Islet precursor cell (in vitro differentiated cells): ENCODE measurements at regions not wholly inside any gene's neighbourhood (a gene's known extent, or its start where the extent isn't known, plus 50 kb on each side); places are given as distances from the start of the nearest gene placed in this dataset.
A peak's percentile ranks its signal among the peaks of the same experiment; 100 is the strongest.
"Not testable (repeated sequence)": the region's sequence is repeated elsewhere in the genome, so short reads cannot be mapped to it uniquely, and the experiment has no call there.

Experiments used
- DNase-seq: peaks from one replicate; pipeline ENCODE4 v3.0.0-alpha.2; 2018

DNA sequence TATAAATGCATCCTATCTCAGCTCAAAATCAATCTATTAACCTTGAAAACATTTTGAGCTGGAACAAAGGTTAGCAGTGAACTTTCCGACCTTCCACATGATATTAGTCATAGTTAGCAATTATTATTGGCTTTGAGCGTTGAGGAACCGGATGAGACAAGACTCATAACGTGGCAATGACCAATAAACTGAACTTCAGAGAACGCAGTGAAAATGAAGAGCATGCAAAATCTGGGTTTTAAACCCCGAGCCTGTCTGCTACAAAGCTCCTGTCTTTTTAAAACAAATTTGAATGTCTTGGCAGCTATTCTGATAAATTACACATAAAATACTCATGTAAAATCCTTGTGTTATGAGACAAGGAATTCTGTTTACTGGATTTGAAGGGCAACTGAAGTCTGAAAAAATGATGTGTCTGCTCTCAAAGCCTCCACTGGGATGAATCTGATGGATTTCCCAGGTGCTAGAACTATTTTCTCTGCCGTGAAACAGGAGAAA lies 74.7 kb upstream of the ITGB1 start:
- DNase-seq: no peak

DNA sequence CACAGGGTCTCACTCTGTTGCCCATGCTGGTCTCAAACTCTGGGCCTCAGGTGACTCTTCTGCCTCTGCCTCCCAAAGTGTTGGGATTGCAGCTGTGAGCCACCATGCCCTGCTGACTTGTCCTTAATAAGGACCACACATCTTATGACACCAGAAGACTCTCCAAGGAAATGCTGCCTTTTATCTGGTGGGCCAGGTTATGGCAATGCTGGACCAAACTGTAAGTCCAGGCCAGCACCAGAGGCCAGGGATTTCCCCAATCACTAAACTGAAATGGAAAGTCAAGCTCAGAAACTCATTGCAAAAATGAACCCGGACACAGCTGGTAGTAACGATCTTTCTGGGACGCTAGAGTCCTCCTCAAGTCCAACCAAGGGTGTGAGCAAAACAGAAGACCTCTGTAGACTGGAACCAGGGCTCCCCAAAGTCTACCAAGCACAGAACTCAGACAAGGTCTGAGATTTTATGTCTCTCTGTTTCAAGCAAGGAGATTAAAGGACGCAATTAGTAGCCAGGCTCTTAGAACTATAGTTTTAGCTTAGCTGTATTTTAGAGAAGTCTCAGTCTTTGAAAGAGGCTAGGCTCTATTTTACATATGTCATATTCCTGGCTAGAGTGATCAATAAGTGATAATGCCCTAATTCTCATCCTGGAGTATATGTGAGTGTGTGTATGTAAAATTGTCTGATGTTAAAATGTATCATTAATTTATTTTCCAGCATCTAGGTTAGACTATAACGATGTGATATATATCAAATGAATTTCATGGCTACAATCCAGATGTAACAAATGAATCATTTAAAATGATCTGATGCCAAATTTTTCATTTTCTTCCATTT lies 74.0 kb upstream of the ITGB1 start:
- no peak for DNase-seq

DNA sequence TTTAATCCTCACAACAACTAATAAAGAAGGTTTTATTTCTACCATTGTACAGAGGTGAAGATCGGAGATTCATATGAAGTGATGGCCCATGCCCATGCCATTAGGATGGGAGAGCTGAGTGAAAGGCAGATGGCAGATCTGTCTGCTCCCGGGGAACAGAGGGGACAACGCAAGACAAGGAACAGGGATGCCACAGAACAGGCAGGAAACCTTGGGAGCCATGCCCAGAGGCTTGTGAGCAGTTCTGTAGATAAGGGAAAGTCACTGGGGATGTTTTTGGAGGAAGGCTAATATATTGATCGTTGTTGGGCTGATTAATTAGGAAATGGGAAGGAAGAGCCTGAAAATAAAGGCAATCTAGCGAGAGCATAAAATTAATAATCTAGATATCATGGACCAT lies 73.1 kb upstream of the ITGB1 start:
- no peak for DNase-seq

DNA sequence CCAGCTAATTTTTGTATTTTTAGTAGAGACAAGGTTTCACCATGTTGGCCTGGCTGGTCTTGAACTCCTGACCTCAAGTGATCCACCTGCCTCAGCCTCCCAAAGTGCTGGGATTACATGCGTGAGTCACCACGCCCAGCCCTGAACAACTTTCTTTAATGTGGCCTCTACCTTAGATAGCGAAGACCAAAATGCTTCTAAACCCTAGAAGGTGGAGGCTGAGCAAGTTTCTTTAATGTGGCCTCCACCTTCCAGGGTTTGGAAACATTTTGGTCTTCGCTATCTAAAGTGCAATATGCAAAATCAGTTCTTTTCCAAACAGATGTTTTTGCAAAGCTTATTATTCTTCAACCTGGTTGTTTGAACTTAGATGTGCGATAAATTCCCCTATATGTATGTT lies 70.5 kb upstream of the ITGB1 start:
- DNase-seq: not testable (repeated sequence)

DNA sequence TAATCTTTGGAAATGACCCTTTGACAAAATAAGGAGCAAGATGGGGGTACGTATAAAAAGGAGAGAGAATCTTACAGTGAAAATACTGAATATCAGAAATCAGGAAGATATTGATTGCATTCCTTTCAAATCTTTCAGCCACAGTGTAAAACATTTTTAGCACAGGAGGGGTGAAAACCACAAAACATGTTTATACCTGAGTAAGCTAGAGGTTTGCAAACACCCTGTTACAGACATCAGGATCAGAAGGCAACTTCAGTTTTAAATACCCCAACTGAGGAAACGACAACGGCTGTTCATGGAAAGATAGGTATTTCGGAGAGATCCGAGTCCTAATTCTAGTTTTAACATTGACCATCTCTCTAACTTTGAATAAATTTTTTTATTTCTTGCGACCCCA lies 69.1 kb upstream of the ITGB1 start:
- no peak for DNase-seq

DNA sequence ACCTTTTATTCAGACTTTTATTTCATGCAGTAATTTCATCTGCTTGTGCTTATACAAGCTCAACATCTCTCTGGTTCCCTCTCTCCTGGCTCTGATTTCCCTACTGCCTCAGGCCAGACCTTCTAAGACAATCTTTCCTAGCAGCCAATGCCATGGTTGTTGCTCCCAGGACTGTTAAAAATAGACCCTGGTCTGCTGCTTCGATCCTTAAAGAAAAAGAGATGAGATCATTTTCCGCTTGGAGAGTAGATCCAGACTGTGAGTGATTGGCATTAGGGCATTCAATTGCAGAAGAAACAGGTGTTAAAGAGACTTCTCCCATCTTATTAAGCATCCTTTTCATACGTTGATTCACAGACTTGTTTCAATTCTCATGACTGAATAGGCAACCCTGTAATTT lies 68.4 kb upstream of the ITGB1 start:
- DNase-seq: no peak

DNA sequence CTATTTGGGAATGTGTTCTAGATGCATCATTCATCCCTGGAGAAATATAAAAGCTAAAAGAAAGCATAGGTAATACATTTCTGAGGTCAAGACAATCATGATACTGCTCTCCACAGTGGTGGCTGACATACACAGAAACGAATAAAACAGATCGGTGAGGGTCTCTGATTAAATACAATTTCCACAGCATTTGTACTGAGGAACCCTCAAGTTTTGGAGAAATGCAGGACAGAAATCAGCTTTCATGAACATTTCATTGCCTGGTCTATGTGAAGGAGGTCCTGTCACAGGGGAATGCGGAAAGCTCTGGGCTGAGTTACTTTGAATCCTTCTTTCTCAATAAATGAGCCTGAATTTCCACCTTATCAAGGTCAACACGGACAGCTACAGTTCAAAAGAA lies 67.9 kb upstream of the ITGB1 start:
- DNase-seq: no peak

DNA sequence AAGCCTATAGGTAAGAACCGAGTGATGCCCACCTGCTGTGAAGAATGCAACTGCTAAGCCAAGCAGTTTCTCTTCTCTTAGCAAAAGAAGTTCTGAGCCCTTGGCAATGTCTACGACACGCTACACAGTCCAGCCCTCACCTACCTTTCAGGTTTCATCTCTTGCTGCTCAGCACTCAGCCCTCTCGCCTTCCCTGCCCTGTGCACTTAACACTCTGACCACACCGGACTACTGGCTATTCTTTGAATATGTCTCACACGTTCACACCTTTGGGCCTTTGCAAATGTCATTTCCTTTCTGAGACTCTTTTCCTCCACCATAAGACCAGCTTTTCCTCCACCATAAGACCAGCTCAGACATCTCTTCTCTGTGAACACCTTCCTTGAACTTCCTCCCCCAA lies 67.0 kb upstream of the ITGB1 start:
- DNase-seq: no peak

DNA sequence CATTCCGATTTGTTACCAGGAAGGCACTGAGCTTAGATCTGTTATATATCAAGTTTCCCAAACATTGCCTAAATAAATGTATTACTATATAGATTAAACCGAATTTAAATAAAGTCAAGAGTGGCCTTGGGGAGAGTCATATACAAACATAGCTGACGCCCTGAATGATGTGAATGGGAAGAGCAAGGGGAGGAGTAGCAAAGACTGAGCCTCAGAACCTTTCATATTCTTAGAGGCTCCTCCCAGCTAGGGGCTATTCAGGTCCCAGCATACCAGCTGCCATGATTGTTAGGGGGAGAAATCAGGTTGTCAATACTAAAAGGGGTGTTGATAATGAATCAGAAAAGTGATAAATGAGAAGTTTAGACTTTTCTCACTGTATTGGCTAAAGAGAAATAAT lies 64.7 kb upstream of the ITGB1 start:
- DNase-seq: no peak

DNA sequence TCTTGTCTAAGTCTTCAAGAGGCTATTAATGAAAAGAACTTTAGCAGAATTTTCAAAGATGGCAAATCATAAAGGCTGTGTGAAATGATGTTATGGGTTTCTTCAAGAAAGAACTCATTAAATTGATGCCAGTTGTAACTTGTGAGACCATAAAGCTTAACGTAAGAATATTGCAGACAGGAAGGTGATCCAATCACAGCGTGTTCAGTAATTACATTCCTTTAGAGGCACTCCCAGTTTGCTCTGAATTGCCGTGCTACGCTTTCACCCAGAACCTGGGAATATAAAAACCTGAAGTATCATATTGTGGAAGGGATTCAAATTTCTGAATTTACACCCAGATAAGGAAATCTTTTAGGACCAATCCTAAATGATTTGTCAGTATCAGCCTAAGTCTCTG lies 64.1 kb upstream of the ITGB1 start:
- no peak for DNase-seq

DNA sequence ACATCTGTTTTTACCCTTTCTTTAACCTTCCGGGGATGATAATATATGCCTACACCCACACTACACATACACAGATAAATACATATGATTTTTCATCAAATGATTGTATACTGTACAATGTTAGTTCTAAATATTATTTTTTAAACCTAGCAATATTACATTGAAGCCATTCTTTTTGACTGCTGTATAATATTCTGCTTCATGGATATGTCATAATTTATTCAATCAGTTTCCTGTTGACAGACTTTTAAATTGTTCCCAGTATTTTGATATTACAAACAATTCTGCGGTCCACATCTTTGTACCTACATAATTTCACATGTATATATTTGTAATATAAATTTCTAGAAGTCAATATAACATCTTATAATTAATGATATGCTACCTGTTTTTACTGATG lies 59.0 kb upstream of the ITGB1 start:
- DNase-seq: no peak

DNA sequence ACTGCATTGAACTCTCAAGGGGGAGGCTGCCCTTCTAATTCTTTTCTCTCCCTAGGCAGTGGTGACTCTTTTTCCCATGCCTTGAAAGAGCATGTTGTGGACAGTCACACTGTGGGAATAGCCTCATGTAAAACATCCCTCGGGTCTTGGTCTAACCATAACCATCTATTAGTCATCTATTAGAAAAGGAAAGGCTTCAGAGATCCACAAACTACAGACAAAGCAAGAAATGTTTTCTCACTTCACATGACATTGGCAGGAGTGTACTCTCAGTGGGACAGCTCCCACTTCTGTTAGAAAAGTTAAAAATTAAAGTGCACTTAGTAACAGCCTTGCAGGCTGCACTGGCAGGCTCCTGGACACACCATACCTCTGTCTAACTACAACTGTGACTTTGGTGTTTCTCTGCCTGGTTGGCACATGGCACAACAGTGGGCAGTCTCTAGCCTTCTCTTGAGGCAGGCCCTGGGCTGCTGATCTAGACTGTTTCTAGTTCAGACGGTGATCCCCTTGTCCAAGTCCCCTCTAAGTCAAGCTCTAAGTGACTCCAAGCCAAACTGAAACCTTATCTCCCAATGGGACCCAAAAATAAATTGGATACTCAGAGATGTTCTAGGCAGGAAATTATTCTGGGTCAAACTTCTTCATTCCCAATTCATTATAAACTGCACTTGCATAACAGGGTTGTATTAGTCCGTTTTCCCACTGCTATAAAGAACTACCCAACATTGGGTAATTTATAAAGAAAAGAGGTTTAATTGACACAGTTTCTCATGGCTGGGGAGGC lies 57.9 kb upstream of the ITGB1 start:
- no peak for DNase-seq

DNA sequence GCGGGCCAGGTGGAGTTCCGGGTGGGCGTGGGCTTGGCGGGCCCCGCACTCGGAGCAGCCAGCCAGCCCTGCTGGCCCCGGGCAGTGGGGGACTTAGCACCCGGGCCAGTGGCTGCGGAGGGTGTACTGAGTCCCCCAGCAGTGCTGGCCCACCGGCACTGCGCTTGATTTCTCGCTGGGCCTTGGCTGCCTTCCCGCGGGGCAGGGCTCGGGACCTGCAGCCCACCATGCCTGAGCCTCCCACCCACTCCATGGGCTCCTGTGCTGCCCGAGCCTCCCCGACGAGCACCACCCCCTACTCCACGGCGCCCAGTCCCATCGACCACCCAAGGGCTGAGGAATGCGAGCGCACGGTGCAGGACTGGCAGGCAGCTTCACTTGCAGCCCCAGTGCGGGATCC lies 55.3 kb upstream of the ITGB1 start:
- not testable (repeated sequence) for DNase-seq

DNA sequence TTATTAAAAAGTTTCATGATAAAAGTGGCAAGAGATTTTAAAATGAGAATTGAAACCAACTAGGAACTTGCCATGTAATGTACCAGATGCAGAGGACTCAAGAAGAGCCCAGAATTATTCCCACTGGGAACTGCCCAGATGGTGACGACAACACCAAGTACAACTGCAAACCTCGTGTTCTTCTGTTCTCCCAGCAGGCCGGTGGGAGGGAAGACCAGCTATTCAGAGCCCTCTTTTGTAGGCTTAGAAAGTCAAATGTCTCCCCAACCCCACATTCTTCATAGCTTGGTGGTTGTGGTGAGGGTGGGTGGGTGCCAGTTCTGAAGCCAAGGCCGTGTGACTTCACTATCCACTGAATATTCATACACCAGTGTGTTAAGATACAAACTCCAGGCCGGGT lies 54.3 kb upstream of the ITGB1 start:
- DNase-seq: no peak

DNA sequence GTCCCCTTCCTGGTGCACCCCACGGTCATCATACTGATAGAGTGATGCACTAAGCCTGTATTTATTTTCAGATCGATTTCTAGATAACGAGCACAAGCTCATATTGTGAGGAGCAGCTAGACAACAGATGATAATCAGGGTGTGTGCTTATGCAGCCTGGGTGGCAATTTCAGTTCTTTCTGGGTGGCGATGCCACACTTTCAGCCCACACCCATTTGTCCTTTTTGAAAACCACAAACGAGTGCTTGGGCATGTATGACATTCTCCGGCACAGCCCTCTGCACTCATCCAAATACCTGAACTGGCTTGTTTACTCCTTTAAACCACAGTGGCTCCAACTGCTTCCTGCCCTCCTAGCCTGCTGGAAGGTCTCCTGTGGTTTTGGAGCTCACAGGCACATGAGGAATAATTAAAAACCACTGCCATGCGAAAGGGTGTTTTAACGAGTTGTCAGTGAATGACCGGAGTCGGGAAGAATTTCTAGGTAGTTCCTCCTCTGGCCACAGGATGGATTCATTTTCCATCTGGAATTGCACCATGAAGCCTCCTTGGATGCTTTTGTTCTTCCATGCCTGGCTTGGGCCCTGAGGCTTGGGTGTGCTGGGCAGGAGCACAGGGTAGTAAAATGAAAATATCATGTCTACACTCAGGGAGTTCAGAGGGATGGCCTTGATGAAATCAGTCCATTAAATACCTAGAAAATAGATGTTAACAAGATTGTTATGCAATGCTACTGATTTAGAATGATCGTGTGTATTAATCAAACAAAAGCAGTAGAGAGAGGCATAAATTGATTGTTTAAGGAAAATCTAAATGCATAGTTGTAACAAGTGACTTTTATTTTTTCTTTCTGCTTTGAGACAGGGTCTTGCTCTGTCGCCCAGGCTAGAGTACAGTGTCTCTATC lies 52.4 kb upstream of the ITGB1 start:
- DNase-seq: peak; percentile 97

DNA sequence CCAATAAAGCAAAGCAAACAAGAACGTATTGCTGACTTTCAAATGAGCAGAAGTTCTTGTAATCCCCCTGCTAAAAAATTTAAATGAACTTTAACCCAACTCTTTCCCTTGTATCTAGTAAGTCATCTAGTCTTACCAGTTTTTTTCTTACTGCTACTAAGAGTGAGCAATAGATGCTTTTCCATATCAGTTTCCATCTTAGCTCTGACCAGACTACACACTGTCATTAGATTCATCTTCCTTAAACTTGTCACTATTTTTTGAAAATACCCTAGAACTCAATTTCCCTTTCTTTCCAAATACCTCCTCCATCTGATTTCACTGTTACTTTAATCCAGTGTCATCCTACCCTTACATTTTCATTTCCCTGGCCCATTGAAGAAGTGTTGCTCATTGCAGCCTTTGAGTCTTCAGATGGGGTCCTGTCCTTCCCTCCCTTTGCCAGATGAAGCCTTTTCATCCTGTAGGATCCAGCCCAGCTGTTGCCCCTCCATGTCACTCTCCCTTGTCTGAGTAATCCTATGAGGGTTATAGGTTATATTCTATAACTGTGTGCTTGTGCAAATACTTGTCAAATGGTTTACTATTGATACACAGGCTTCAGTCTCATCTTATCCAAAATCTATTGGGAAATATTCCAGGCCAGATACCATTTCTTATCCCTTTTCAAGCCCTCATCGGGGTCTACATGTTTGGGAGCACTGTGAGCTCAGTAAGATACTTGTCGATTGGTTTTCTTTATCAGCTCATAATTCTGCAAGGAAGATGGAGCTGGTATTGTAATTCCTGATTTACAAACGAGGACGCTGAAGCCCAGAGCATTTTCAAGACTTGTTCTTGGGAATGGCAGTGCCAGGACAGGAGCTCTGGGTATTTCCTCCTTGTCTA lies 51.5 kb upstream of the ITGB1 start:
- DNase-seq: no peak

DNA sequence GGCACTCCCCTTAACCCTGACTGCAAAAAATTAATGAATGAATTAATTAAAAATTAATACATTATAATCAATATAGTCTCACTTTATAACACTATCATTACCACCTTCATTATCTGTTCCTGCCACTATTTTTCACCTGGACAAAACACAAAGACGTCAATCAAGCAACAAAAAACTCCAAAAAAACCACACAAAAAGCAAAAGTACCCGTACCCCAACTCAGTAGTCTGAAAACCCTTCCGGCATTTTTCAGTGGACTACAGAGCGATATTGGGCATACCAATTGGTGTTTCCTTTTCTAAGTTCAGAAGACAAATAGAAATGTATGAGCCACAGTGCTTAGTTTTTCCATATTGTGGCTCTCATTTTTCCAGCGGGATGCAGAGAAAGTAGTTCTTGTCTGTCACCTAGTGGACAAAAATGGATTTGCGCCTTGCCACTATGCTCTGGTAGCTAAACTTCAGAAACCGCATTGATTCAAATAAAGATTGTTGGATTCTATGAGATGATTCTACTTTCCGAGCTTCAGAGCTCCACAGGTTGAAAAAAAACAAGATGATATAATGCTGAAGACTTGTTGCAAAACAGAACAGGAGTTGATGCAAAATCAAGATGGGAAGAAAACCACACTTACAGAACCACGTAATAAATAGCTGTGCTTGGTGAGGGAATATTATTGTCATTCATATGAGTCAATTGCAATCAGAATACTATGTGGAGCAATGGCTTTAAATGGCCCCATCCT lies 50.6 kb upstream of the ITGB1 start:
- peak; percentile 65 for DNase-seq

DNA sequence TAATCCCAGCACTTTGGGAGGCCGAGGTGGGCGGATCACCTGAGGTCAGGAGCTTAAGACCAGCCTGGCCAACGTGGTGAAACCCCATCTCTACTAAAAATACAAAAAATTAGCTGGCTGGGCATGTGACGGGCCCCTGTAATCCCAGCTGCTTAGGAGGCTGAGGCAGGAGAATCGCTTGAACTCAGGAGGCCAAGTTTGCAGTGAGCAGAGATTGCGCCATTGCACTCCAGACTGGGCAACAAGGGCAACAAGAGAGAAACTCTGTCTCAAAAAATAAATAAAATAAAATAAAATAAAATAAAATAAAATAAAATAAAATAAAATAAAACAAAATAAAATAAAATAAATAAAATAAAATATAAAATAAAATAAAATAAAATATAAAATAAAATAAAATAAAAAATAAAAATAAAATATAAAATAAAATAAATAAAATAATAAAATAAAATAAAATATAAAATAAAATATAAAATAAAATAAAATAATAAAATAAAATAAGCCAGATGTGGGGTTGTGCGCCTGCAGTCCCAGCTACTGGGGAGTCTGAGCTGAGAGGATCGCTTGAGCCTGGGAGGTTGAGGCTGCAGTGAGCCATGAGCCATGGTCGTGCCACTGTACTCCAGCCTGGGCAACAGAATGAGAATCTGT lies 49.8 kb upstream of the ITGB1 start:
- DNase-seq: not testable (repeated sequence)
